ENCODE measurements at regions not wholly inside any gene's neighbourhood (a gene's known extent, or its start where the extent isn't known, plus 50 kb on each side); places are given as distances from the start of the nearest gene placed in this dataset.

GRCh38 chr4:175431694-175432093, 380.4 kb downstream of the GPM6A start:
- Histone ChIP-seq H3K4me2 (no peak overlapping the region), H3K4me1 (ENCODE audit: insufficient read depth) (peaks cover 4% of the 10 kb centered on the region; the same call in 1 of the 2 replicates), H3K4me3 (no peak overlapping the region), H3K9me2 (ENCODE audit: insufficient read depth) (no peaks in the 10 kb centered on the region), H3K36me3 (ENCODE audit: insufficient read depth) (no peaks in the 10 kb centered on the region), H3K79me2 (replicated peaks; ENCODE audit: insufficient read depth) (no peaks in the 10 kb centered on the region), H4K20me1 (replicated peaks; ENCODE audit: insufficient read depth) (no peaks in the 10 kb centered on the region), H3F3A (replicated peaks; ENCODE audit: low read depth) (no peaks in the 10 kb centered on the region), H3K27ac (ENCODE audit: low read depth) (no peak overlapping the region), H3K27me3 (ENCODE audit: insufficient read depth) (no peaks in the 10 kb centered on the region), H2AFZ (no peak overlapping the region)
- TF ChIP-seq ETS1 (IDR thresholded peaks at IDR 0.05) (no peak), STAT1 (IDR thresholded peaks at IDR 0.05; ENCODE audit: unreplicated experiment) (no peak), EZH2 (IDR thresholded peaks at IDR 0.05; ENCODE audit: low read depth, unreplicated experiment) (no peak), NANOG (IDR thresholded peaks at IDR 0.05; ENCODE audit: borderline replicate concordance) (no peak), CTCF (conservative IDR thresholded peaks at IDR 0.05; ENCODE audit: low read depth in 2 of 2) (no peak), ZNF462 (CRISPR knock-in tag; IDR thresholded peaks at IDR 0.05) (no peak), POLR2AphosphoS5 (IDR thresholded peaks at IDR 0.05; ENCODE audit: low read depth) (no peak), JUNB (IDR thresholded peaks at IDR 0.05; ENCODE audit: unreplicated experiment) (no peak), ZNF331 (CRISPR knock-in tag; IDR thresholded peaks at IDR 0.05; ENCODE audit: low read depth) (no peak), CREB1 (CRISPR knock-in tag; IDR thresholded peaks at IDR 0.05; ENCODE audit: low read depth) (no peak)
- no peak for ATAC-seq
- Mint-ChIP-seq H3K36me3 (ENCODE audit: low read depth) (no peaks in the 10 kb centered on the region), H3K4me3 (no peak overlapping the region), H3K4me1 (peaks cover 2% of the 10 kb centered on the region; the same call in 1 of the 3 replicates), H3K27ac (no peak overlapping the region), H3K27me3 (ENCODE audit: insufficient read depth, low read depth, poor library complexity) (peaks cover 3% of the 10 kb centered on the region), H3K9me3 (no peaks in the 10 kb centered on the region)
- no peak for DNase-seq (ENCODE audit: low spot score)

Data from GM23338 (cell line).